GM21526 (cell line): ENCODE measurements at regions not wholly inside any gene's neighbourhood (a gene's known extent, or its start where the extent isn't known, plus 50 kb on each side); places are given as distances from the start of the nearest gene placed in this dataset.

Experiments used
- ATAC-seq: cut with Tn5 transposase; IDR thresholded peaks from one replicate; pipeline ENCODE4 v1.9.1; 2021; ENCODE audit warnings: moderate library complexity; ENCODE audit not compliant: unreplicated experiment, low FRiP score

GRCh38 chr2:173584000-173584399 is 229.3 kb downstream of the CDCA7 start:
- no peak for ATAC-seq

- ATAC-seq, result no peak
Measured at GRCh38 chr2:173584676-173585458, 230.2 kb downstream of the CDCA7 start.

DNA sequence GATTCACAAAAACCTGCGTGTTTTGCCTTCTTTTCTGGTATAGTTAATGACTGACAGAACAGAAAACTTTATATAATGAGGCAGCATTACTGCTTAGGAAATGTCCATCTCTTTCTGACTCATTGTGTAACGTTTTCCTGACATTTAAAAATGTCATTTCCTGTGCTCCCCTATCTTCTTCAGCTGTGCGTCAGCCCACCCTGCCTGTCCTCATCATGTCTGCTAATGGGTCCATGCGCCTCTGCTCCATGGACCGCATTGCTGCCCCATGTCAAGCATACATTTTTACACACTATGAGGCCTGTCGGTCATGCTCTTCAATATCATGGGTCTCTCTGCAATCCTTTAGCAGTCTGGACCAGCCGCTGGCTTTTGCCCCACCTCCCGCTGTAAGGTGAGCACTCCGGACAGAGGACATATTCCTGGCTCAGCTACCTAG is 234.3 kb downstream of the CDCA7 start:
- no peak for ATAC-seq

DNA sequence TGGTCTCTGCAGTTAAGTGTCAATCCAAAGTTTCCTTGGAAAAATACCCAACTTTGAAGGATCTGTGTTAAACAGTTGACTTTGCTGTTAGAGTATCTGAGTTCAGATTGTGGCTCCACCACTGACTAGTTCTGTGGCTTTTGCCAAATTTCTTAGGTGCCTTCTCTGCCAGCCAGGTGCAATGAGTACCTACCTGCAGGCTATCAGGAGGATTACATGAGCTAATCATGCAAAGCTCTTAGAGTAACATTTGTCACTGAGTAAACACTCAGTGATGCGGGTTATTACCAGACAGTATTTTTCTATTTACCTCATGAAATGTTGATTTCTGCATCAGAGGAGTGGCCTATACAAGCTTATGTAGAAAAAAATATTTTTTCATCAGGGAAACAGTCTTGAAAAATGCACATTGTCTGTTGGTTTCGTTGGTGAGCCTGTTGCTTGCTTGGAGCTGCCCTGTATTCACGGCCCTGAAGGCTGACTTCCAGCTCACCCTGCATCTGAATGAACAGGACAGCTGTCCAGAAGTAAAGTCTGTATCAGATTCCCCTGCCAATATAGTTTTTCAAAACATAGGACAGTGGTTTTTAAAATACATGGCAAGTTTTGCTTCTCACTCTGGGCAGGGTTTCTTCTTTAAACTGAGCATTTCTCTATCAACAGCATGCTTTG is 235.1 kb downstream of the CDCA7 start:
- ATAC-seq, result no peak

- ATAC-seq, result no peak
Measured at GRCh38 chr2:173590276-173590861, 235.7 kb downstream of the CDCA7 start.

- no peak for ATAC-seq
Measured at GRCh38 chr2:173593109-173593508, 238.4 kb downstream of the CDCA7 start.

DNA sequence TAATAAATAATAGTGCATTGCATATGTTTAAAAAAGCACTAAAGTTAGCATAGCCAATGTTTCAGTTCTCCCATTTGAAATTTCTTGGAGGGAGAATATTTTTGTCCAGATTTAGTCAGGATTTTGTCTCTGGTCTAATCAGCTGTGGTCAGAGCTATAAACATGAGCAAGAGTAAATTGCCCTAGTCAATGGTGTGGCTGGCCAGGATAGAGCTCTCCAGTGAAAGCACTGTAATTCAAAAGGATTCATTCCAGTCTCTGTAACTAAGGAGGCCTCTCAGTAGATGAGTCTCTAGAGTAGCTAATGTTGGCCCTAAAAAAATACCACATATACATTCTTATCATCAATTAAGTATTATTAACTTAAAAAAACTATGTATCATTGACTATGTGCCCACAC is 241.6 kb downstream of the CDCA7 start:
- no peak for ATAC-seq

DNA sequence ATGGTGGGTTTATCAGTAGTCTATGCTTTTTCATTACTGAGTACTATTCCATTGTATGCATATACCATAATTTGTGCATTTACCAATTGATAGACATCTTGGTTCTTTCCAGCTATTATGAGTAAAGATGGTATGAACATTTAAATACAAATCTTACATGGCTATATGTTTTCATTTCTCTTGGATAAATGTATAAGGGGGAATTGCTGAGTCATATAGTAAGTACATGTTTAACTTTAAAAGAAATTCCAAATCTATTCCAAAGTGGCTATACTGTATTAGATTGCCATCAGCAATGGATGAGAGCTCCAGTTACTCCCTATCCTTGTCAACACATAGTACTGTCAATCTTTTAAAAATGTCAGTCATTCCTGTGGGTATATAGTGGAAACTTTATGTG is 243.9 kb downstream of the CDCA7 start:
- no peak for ATAC-seq

DNA sequence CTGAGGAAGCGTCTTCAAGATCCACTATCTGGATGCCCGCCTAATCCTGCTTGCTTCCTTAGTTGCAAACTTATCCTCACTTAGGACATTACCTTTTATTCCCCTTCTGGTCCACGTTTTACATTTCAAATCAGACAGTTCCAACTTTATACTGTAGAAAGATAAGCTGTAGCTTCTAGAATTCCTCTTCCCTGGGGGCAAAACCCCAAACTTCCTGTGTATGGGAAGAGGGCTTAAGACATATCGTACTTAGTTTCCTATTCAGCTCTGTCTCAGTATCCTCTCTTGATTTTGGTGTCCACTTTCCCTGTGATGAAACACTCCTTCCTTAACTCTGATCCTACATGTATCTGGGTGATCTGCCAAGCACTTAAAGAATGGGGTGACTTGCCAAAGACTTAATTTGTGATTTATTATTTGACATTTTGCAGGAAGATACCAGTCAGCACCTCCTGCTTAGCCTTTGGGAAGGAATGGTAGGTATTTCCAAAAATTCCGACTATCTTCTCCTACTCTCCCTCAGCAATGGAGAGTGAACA is 245.2 kb downstream of the CDCA7 start:
- no peak for ATAC-seq

- ATAC-seq, result no peak
Measured at GRCh38 chr2:173602153-173602795, 247.6 kb downstream of the CDCA7 start.

GRCh38 chr2:173605994-173606393 is 251.3 kb downstream of the CDCA7 start:
- ATAC-seq, result no peak

DNA sequence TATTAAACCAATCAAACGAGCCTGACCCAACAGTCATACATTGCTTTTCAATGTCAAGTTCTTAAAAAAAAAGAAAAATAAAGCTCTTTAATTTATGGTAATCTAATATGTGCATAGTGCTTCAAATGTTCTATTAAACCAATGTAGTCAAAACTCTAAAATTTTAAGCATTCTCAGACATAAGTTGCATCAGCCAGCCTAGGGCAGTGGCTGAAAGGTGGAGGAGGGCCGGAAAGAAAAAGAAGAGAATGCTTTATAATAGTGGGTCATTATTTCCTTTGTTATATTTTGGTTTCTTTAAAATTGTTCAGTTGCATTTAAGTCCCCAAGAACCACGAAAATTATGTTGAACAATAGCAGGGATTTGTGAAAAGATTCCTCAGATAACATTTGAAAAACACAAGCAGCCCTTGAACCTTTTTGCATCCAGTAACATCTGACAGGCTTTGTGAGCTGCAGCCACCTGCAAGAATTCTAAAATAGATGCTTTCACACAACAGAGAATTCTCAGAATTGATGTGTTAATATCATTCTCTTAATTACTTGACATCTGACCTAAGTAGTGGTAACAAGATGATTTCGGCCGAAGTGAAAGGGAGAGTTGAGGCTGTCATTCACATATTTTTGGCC is 252.1 kb downstream of the CDCA7 start:
- ATAC-seq, result no peak

GRCh38 chr2:173607606-173608311 is 253.1 kb downstream of the CDCA7 start:
- no peak for ATAC-seq

GRCh38 chr2:173611121-173611520 is 256.4 kb downstream of the CDCA7 start:
- no peak for ATAC-seq

- ATAC-seq, result no peak
Measured at GRCh38 chr2:173612354-173612753, 257.7 kb downstream of the CDCA7 start.

GRCh38 chr2:173613386-173613785 is 258.7 kb downstream of the CDCA7 start:
- ATAC-seq, result no peak

- no peak for ATAC-seq
Measured at GRCh38 chr2:173614265-173614930, 259.7 kb downstream of the CDCA7 start.

DNA sequence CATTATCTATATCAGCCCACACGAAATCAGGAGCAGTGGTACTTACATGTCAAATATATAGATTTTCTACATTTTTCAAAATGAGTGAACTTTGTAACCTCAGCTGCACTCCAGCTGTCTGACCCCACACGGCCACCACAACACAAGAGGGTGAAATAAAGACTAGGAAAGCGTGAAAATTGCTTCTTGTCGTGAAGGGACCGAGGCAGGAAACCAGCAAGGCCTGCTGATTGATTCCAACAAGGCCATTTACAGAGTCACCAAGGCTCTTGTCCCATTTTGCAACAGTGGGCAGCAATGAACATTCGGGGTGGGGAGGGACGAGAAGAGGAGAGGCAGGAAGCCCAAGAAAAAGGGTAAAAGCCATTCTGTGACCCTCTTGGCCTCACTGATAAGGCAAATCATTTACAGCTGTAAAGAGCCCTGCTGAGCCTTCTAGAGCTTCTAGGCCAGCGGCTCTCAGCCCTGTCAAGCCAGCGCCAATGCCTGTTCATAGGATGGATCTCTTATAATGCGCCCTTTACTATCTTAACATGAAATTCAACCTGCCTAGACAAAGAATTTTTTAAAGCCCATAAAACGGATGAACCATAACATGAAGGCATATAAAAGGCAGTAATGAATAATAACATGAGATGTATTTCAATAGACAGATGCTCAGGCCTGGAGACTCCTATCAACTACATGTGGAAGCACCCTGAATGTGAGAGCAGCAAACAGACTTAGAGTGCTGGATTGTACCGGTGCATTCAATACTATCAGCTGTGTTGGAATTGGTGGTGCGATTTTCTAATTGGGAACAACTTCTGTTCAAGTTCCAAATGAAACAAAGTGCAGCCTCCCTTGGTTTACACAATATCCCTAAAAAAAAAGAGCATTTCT is 269.0 kb downstream of the CDCA7 start:
- ATAC-seq, result no peak
